ENCODE measurements at regions not wholly inside any gene's neighbourhood (a gene's known extent, or its start where the extent isn't known, plus 50 kb on each side); places are given as distances from the start of the nearest gene placed in this dataset.

GRCh38 chr16:80027007-80027965 is 426.7 kb upstream of the MAF start:
- TF ChIP-seq, protein P1, sequence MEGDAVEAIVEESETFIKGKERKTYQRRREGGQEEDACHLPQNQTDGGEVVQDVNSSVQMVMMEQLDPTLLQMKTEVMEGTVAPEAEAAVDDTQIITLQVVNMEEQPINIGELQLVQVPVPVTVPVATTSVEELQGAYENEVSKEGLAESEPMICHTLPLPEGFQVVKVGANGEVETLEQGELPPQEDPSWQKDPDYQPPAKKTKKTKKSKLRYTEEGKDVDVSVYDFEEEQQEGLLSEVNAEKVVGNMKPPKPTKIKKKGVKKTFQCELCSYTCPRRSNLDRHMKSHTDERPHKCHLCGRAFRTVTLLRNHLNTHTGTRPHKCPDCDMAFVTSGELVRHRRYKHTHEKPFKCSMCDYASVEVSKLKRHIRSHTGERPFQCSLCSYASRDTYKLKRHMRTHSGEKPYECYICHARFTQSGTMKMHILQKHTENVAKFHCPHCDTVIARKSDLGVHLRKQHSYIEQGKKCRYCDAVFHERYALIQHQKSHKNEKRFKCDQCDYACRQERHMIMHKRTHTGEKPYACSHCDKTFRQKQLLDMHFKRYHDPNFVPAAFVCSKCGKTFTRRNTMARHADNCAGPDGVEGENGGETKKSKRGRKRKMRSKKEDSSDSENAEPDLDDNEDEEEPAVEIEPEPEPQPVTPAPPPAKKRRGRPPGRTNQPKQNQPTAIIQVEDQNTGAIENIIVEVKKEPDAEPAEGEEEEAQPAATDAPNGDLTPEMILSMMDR (IDR thresholded peaks at IDR 0.05; ENCODE audit: low read depth, low read length): no peak
- peak; percentile 24 for DNase-seq (ENCODE audit: extremely low read depth, low read depth)

DNA sequence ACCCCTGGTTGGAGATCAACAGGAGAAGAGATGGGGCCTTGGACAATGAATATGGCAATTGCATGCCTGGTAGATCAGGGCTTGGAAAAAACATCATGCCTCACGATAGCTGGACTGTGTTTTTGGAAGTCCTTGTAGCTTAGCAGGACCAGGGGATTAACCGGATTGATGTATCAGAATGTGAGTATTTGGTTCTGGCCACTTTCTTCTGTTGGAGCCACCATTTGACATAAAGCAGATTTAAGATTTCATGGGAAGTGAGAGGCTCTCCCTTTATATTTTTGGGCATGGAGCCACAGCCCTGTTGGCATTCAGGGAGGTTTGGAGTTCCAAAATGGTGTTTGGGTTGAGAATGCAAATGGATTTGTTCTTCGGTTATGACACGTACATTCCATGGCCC is 424.7 kb upstream of the MAF start:
- TF ChIP-seq, protein P1 (IDR thresholded peaks at IDR 0.05; ENCODE audit: low read depth, low read length): no peak
- DNase-seq (ENCODE audit: extremely low read depth, low read depth): no peak

DNA sequence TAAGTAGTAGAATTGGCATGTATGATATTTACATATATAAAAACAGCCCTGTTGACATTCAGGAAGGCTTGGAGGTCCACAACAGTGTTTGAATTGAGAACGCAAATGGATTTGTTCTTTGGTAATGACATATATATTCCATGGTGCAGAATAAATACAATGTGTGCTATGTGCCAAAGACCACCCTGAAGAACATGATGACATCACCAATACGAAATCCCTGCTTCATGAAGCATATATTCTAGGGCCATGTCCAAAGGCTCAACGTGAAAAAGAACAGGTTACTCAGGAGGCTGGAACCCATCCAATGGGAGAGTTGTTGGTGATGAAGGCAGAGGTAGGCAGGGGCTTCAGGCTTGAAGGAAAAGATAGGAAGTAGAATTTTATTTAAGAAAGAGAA is 423.9 kb upstream of the MAF start:
- DNase-seq (ENCODE audit: extremely low read depth, low read depth): no peak
- TF ChIP-seq, protein P1 (IDR thresholded peaks at IDR 0.05; ENCODE audit: low read depth, low read length): no peak

DNA sequence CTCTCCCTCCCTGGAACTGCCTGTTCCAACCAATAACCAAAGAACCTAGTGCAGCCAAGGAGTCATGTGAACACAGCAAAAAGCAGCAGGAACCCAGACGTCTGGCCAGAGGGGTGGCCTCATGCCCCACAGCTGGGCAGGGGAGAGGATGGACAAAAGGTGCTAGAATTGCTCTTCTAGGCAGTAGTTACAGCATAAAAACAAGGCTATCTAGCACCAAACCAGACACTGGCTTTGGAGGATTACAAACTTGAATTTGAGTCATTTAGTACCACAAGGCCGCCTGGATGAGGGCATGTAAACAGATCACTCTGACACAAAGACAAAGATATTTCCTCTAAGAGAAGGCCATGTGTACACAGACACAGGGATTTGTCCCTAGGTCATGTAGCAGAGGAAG is 423.3 kb upstream of the MAF start:
- TF ChIP-seq, protein P1 (IDR thresholded peaks at IDR 0.05; ENCODE audit: low read depth, low read length): no peak
- no peak for DNase-seq (ENCODE audit: extremely low read depth, low read depth)

GRCh38 chr16:80019395-80019794 is 418.9 kb upstream of the MAF start:
- TF ChIP-seq, protein P1 (IDR thresholded peaks at IDR 0.05; ENCODE audit: low read depth, low read length): no peak
- DNase-seq (ENCODE audit: extremely low read depth, low read depth): no peak

GRCh38 chr16:80018466-80018865 is 417.9 kb upstream of the MAF start:
- no peak for DNase-seq (ENCODE audit: extremely low read depth, low read depth)
- TF ChIP-seq, protein P1 (IDR thresholded peaks at IDR 0.05; ENCODE audit: low read depth, low read length): no peak

GRCh38 chr16:80016731-80017326 is 416.3 kb upstream of the MAF start:
- DNase-seq (ENCODE audit: extremely low read depth, low read depth): no peak
- TF ChIP-seq, protein P1 (IDR thresholded peaks at IDR 0.05; ENCODE audit: low read depth, low read length): no peak
